ENCODE measurements at regions not wholly inside any gene's neighbourhood (a gene's known extent, or its start where the extent isn't known, plus 50 kb on each side); places are given as distances from the start of the nearest gene placed in this dataset.

- DNase-seq (ENCODE audit: low read depth), result no peak
- no peak for TF ChIP-seq CTCF (IDR thresholded peaks at IDR 0.05; ENCODE audit: low read depth, low read length, missing control alignments)
- in situ Hi-C loops (cut with HindIII; ENCODE audit: low sequenced_read_pairs), result no loop called here
- no peak overlapping the region for H3K4me3 ChIP-seq (ENCODE audit: low read depth, low read length)
These were observed 495.4 kb downstream of the OTOL1 start for GRCh38 chr3:161991901-161992540.

- in situ Hi-C loops (cut with HindIII; ENCODE audit: low sequenced_read_pairs), result no loop called here
- no peak for DNase-seq (ENCODE audit: low read depth)
- TF ChIP-seq CTCF (IDR thresholded peaks at IDR 0.05; ENCODE audit: low read depth, low read length, missing control alignments), result no peak
- no peak overlapping the region for H3K4me3 ChIP-seq (ENCODE audit: low read depth, low read length)
These were observed 503.2 kb downstream of the OTOL1 start for GRCh38 chr3:161999846-162000245.

GRCh38 chr3:162007722-162008121, 511.1 kb downstream of the OTOL1 start:
- TF ChIP-seq CTCF (IDR thresholded peaks at IDR 0.05; ENCODE audit: low read depth, low read length, missing control alignments), result no peak
- no peak overlapping the region for H3K4me3 ChIP-seq (ENCODE audit: low read depth, low read length)
- in situ Hi-C loops (cut with HindIII; ENCODE audit: low sequenced_read_pairs), result no loop called here
- DNase-seq (ENCODE audit: low read depth), result no peak

GRCh38 chr3:162012633-162013032, 516.0 kb downstream of the OTOL1 start:
- TF ChIP-seq CTCF (IDR thresholded peaks at IDR 0.05; ENCODE audit: low read depth, low read length, missing control alignments), result no peak
- no peak for DNase-seq (ENCODE audit: low read depth)
- in situ Hi-C loops (cut with HindIII; ENCODE audit: low sequenced_read_pairs), result no loop called here
- H3K4me3 ChIP-seq (ENCODE audit: low read depth, low read length), result no peak overlapping the region

GRCh38 chr3:162014284-162014683, 517.7 kb downstream of the OTOL1 start:
- DNase-seq (ENCODE audit: low read depth), result no peak
- in situ Hi-C loops (cut with HindIII; ENCODE audit: low sequenced_read_pairs), result no loop called here
- H3K4me3 ChIP-seq (ENCODE audit: low read depth, low read length), result no peak overlapping the region
- no peak for TF ChIP-seq CTCF (IDR thresholded peaks at IDR 0.05; ENCODE audit: low read depth, low read length, missing control alignments)

- no peak for DNase-seq (ENCODE audit: low read depth)
- TF ChIP-seq CTCF (IDR thresholded peaks at IDR 0.05; ENCODE audit: low read depth, low read length, missing control alignments), result no peak
- H3K4me3 ChIP-seq (ENCODE audit: low read depth, low read length), result no peak overlapping the region
- in situ Hi-C loops (cut with HindIII; ENCODE audit: low sequenced_read_pairs), result no loop called here
These were observed 519.2 kb downstream of the OTOL1 start for GRCh38 chr3:162015856-162016255.
